DMS79 (cell line): ENCODE measurements at regions not wholly inside any gene's neighbourhood (a gene's known extent, or its start where the extent isn't known, plus 50 kb on each side); places are given as distances from the start of the nearest gene placed in this dataset.
"Not testable (repeated sequence)": the region's sequence is repeated elsewhere in the genome, so short reads cannot be mapped to it uniquely, and the experiment has no call there.

ENCODE experiments used
- DNase-seq: peaks from one replicate; lab custom pipeline; 2025; lab: John Stamatoyannopoulos, UW

GRCh38 chr1:105608713-105609112 is 1447.8 kb upstream of the PRMT6 start:
- DNase-seq, result no peak

GRCh38 chr1:105626276-105626987 is 1430.0 kb upstream of the PRMT6 start:
- DNase-seq, result no peak

- DNase-seq, result not testable (repeated sequence)
These were observed 1425.2 kb upstream of the PRMT6 start for GRCh38 chr1:105631153-105631744.

GRCh38 chr1:105632342-105633196 is 1423.9 kb upstream of the PRMT6 start:
- no peak for DNase-seq

- no peak for DNase-seq
These were observed 1420.4 kb upstream of the PRMT6 start for GRCh38 chr1:105636052-105636451.

GRCh38 chr1:105641407-105641806 is 1415.1 kb upstream of the PRMT6 start:
- no peak for DNase-seq

GRCh38 chr1:105652109-105652508 is 1404.4 kb upstream of the PRMT6 start:
- no peak for DNase-seq

GRCh38 chr1:105655032-105655431 is 1401.4 kb upstream of the PRMT6 start:
- no peak for DNase-seq

- DNase-seq, result no peak
These were observed 1392.0 kb upstream of the PRMT6 start for GRCh38 chr1:105664495-105664894.

- DNase-seq, result no peak
These were observed 1378.1 kb upstream of the PRMT6 start for GRCh38 chr1:105678334-105678733.

GRCh38 chr1:105684714-105685113 is 1371.8 kb upstream of the PRMT6 start:
- no peak for DNase-seq

- DNase-seq, result no peak
These were observed 1370.4 kb upstream of the PRMT6 start for GRCh38 chr1:105686026-105686425.

- no peak for DNase-seq
These were observed 1369.4 kb upstream of the PRMT6 start for GRCh38 chr1:105686874-105687690.

- no peak for DNase-seq
These were observed 1355.8 kb upstream of the PRMT6 start for GRCh38 chr1:105700723-105701122.

GRCh38 chr1:105724286-105724685 is 1332.2 kb upstream of the PRMT6 start:
- no peak for DNase-seq

GRCh38 chr1:105730701-105731100 is 1325.8 kb upstream of the PRMT6 start:
- DNase-seq, result no peak

- no peak for DNase-seq
These were observed 1320.1 kb upstream of the PRMT6 start for GRCh38 chr1:105736349-105736748.

- no peak for DNase-seq
These were observed 1276.7 kb upstream of the PRMT6 start for GRCh38 chr1:105779727-105780126.

- no peak for DNase-seq
These were observed 1271.5 kb upstream of the PRMT6 start for GRCh38 chr1:105785021-105785420.

- DNase-seq, result no peak
These were observed 1262.8 kb upstream of the PRMT6 start for GRCh38 chr1:105793536-105794146.

GRCh38 chr1:105795741-105796140 is 1260.7 kb upstream of the PRMT6 start:
- no peak for DNase-seq
